H1 (cell line): ENCODE measurements at regions not wholly inside any gene's neighbourhood (a gene's known extent, or its start where the extent isn't known, plus 50 kb on each side); places are given as distances from the start of the nearest gene placed in this dataset.
A peak's percentile ranks its signal among the peaks of the same experiment; 100 is the strongest.

Source experiments
- CTCF ChIA-PET: fragments of 300-600 bp; sonication (Branson Sonifier 250); formaldehyde crosslinking; loops from one replicate; lab custom pipeline; 2021; ENCODE audit not compliant: partially characterized antibody; lab: Charles Lee
- POLR2A ChIA-PET: fragments of 300-600 bp; sonication (Branson Sonifier 250); formaldehyde crosslinking; loops from one replicate; lab custom pipeline; 2021; ENCODE audit warnings: inconsistent platforms; ENCODE audit not compliant: partially characterized antibody; lab: Charles Lee
- DNase-seq, 2 experiments: peaks; one replicate each; pipeline versions ENCODE4 v3.0.0 to v3.0.0-alpha.2; 2010 to 2022; ENCODE audit warnings: low spot score in 2 of 2, low read depth in 1 of 2, mixed read lengths in 1 of 2
- FAIRE-seq: peaks from 2 replicates; lab custom pipeline; 2011; peaks lifted over from hg19 to GRCh38; lab: Jason Lieb, UNC
- H2AFZ ChIP-seq: 2 replicates; pipeline ENCODE4 v1.8.1; 2012; ENCODE audit warnings: low read length, inconsistent platforms
- H2AK5ac ChIP-seq: 2 replicates; pipeline ENCODE4 v1.6.1; 2013; ENCODE audit warnings: low read depth, low read length
- H2BK120ac ChIP-seq: replicated peaks from 2 replicates; pipeline ENCODE3; 2013; ENCODE audit warnings: low read depth, low read length, inconsistent platforms
- H2BK12ac ChIP-seq: 2 replicates; pipeline ENCODE4 v1.6.1; 2013; ENCODE audit warnings: low read depth, low read length
- H2BK15ac ChIP-seq: 2 replicates; pipeline ENCODE4 v1.6.1; 2013; ENCODE audit warnings: low read length
- H2BK20ac ChIP-seq: 2 replicates; pipeline ENCODE4 v1.6.1; 2013; ENCODE audit warnings: low read length
- H2BK5ac ChIP-seq: 2 replicates; pipeline ENCODE4 v1.6.1; 2013; ENCODE audit warnings: low read depth, low read length
- H3K14ac ChIP-seq: 2 replicates; pipeline ENCODE4 v1.6.1; 2013; ENCODE audit warnings: inconsistent platforms; ENCODE audit not compliant: insufficient read length
- H3K18ac ChIP-seq: 2 replicates; pipeline ENCODE4 v1.6.1; 2013; ENCODE audit warnings: low read length; ENCODE audit errors: extremely low read depth
- H3K23ac ChIP-seq: 2 replicates; pipeline ENCODE4 v1.6.1; 2013; ENCODE audit warnings: inconsistent platforms; ENCODE audit not compliant: insufficient read length
- H3K23me2 ChIP-seq: 2 replicates; pipeline ENCODE4 v1.6.1; 2013; ENCODE audit warnings: low read depth, low read length
- H3K27ac ChIP-seq: 2 replicates; pipeline ENCODE4 v1.6.1; 2011; ENCODE audit warnings: low read depth, low read length, inconsistent platforms
- H3K27me3 ChIP-seq, 4 experiments: replicated peaks in 1 of 4; 1 replicate in 1 of 4; 2 replicates in 3 of 4; pipeline versions ENCODE4 v1.6.1 to v1.8.1; 2011 to 2013; ENCODE audit warnings: low read length in 3 of 4, mild to moderate bottlenecking in 3 of 4, inconsistent platforms in 2 of 4, mixed read lengths in 2 of 4, moderate library complexity in 1 of 4; ENCODE audit not compliant: control insufficient read depth in 3 of 4, insufficient read depth in 3 of 4; ENCODE audit errors: extremely low read depth in 1 of 4
- H3K36me3 ChIP-seq, 4 experiments: 2 replicates each; pipeline versions ENCODE4 v1.6.1 to v1.8.1; 2011 to 2013; ENCODE audit warnings: mild to moderate bottlenecking in 4 of 4, low read length in 3 of 4, moderate library complexity in 2 of 4, control low read depth in 1 of 4, inconsistent platforms in 1 of 4; ENCODE audit not compliant: insufficient read depth in 4 of 4, control insufficient read depth in 2 of 4
- H3K4ac ChIP-seq: replicated peaks from 2 replicates; pipeline ENCODE3; 2013; ENCODE audit warnings: low read length, low read depth, mixed read lengths, inconsistent platforms; ENCODE audit not compliant: insufficient read length
- H3K4me1 ChIP-seq, 4 experiments: replicated peaks in 1 of 4; 1 replicate in 1 of 4; 2 replicates in 3 of 4; pipeline versions ENCODE4 v1.6.1 to v1.8.1; 2011 to 2013; ENCODE audit warnings: low read length in 3 of 4, inconsistent platforms in 2 of 4, mixed read lengths in 1 of 4; ENCODE audit not compliant: insufficient read depth in 4 of 4, control insufficient read depth in 3 of 4
- H3K4me2 ChIP-seq, 2 experiments: 2 replicates each; pipeline versions ENCODE4 v1.6.1 to v1.8.1; 2011 to 2013; ENCODE audit warnings: low read depth in 2 of 2, low read length in 2 of 2, control low read depth in 1 of 2, inconsistent platforms in 1 of 2, mild to moderate bottlenecking in 1 of 2; ENCODE audit not compliant: insufficient read depth in 1 of 2
- H3K4me3 ChIP-seq, 4 experiments: fragments of 200-600, 300-600 bp in 1 of 4; sonication (generic), shearing (Covaris generic), sonication (Bioruptor Twin) in 1 of 4; 2 replicates each; pipeline versions ENCODE4 v1.5.1 to v1.8.1; 2011 to 2016; ENCODE audit warnings: low read length in 4 of 4, low read depth in 3 of 4, control low read depth in 2 of 4, inconsistent platforms in 2 of 4, mild to moderate bottlenecking in 2 of 4, mixed read lengths in 1 of 4, moderate library complexity in 1 of 4; ENCODE audit not compliant: insufficient read depth in 2 of 4; ENCODE audit errors: extremely low read depth in 1 of 4
- H3K56ac ChIP-seq: replicated peaks from 2 replicates; pipeline ENCODE3; 2013; ENCODE audit warnings: low read depth, mild to moderate bottlenecking, mixed read lengths, low read length, inconsistent platforms; ENCODE audit not compliant: insufficient read length
- H3K79me1 ChIP-seq: 2 replicates; pipeline ENCODE4 v1.6.1; 2013; ENCODE audit warnings: low read depth, low read length, control low read depth
- H3K79me2 ChIP-seq, 2 experiments: 2 replicates each; pipeline versions ENCODE4 v1.6.1 to v1.8.1; 2012 to 2013; ENCODE audit warnings: low read length in 2 of 2, mild to moderate bottlenecking in 2 of 2, inconsistent platforms in 1 of 2; ENCODE audit not compliant: insufficient read depth in 2 of 2, control insufficient read depth in 1 of 2
- H3K9ac ChIP-seq, 4 experiments: replicated peaks in 1 of 4; 1 replicate in 1 of 4; 2 replicates in 3 of 4; pipeline versions ENCODE4 v1.6.1 to v1.8.1; 2011 to 2013; ENCODE audit warnings: low read depth in 3 of 4, low read length in 3 of 4, control low read depth in 2 of 4, mild to moderate bottlenecking in 2 of 4, moderate library complexity in 2 of 4, inconsistent platforms in 1 of 4; ENCODE audit errors: extremely low read depth in 1 of 4
- H3K9me3 ChIP-seq, 2 experiments: 2 replicates each; pipeline versions ENCODE4 v1.6.1 to v1.8.1; 2012 to 2013; ENCODE audit warnings: mild to moderate bottlenecking in 2 of 2, moderate library complexity in 2 of 2, control low read depth in 1 of 2, inconsistent platforms in 1 of 2, low read depth in 1 of 2, low read length in 1 of 2, mixed read lengths in 1 of 2; ENCODE audit not compliant: insufficient read depth in 2 of 2
- H4K20me1 ChIP-seq, 2 experiments: replicated peaks in 1 of 2; 2 replicates each; pipeline versions ENCODE3 to v1.8.1; 2011 to 2013; ENCODE audit warnings: inconsistent platforms in 2 of 2, low read length in 2 of 2, mild to moderate bottlenecking in 1 of 2; ENCODE audit not compliant: insufficient read depth in 2 of 2, control insufficient read depth in 1 of 2
- H4K5ac ChIP-seq: 2 replicates; pipeline ENCODE4 v1.6.1; 2013; ENCODE audit warnings: low read length, low read depth, mixed read lengths, inconsistent platforms; ENCODE audit not compliant: insufficient read length
- H4K8ac ChIP-seq: 2 replicates; pipeline ENCODE4 v1.8.0; 2013; ENCODE audit warnings: mild to moderate bottlenecking, moderate library complexity, low read length, inconsistent platforms; ENCODE audit not compliant: insufficient read depth; ENCODE audit errors: extremely low read depth
- H4K91ac ChIP-seq: replicated peaks from 2 replicates; pipeline ENCODE3; 2013; ENCODE audit warnings: low read length, mixed read lengths, inconsistent platforms; ENCODE audit not compliant: insufficient read length
- FOSL1 ChIP-seq: IDR thresholded peaks from 2 replicates; pipeline ENCODE4 v1.6.1; 2011; ENCODE audit warnings: mild to moderate bottlenecking, low read depth, low read length, moderate library complexity; ENCODE audit not compliant: insufficient read depth
- MAFK ChIP-seq: IDR thresholded peaks from 2 replicates; pipeline ENCODE4 v1.6.1; 2012; ENCODE audit warnings: low read depth, mild to moderate bottlenecking, improper control_type of control experiment, low read length
- RNF2 ChIP-seq: fragments of 200-900, 300-1000 bp; sonication (generic); IDR thresholded peaks from 2 replicates; pipeline ENCODE4 v1.7.1; 2016; ENCODE audit warnings: borderline replicate concordance, low read depth, mild to moderate bottlenecking, antibody characterized with exemption, low read length; ENCODE audit not compliant: poor library complexity, severe bottlenecking; ENCODE audit errors: missing control alignments
- SUZ12 ChIP-seq: fragments of 200-600 bp; sonication (generic); IDR thresholded peaks from 2 replicates; pipeline ENCODE4 v1.6.1; 2012; ENCODE audit warnings: mild to moderate bottlenecking, inconsistent platforms, low read length, moderate library complexity, mixed read lengths
- TEAD4 ChIP-seq: IDR thresholded peaks from 2 replicates; pipeline ENCODE4 v1.6.1; 2012; ENCODE audit warnings: low read depth, low read length, inconsistent platforms, mixed read lengths
- WGBS, 2 experiments: shearing (Covaris generic) in 1 of 2; methylation state at CpG; one replicate each; pipeline versions ENCODE4 v1.1.6 to v1.1.7; 2013 to 2015; ENCODE audit warnings: low lambda C conversion rate in 2 of 2, mixed read lengths in 2 of 2, inconsistent platforms in 1 of 2, low coverage in 1 of 2, missing lambda C conversion rate in 1 of 2; ENCODE audit not compliant: insufficient replicate concordance in 2 of 2, insufficient coverage in 1 of 2, insufficient read length in 1 of 2; ENCODE audit errors: extremely low coverage in 1 of 2, missing lambda C conversion rate in 1 of 2; 5-methylcytosine and 5-hydroxymethylcytosine counted together
- TF ChIP-seq, protein P1 (sequence below): IDR thresholded peaks from 2 replicates; pipeline ENCODE4 v1.6.1; 2012; ENCODE audit warnings: low read length, inconsistent platforms

DNA sequence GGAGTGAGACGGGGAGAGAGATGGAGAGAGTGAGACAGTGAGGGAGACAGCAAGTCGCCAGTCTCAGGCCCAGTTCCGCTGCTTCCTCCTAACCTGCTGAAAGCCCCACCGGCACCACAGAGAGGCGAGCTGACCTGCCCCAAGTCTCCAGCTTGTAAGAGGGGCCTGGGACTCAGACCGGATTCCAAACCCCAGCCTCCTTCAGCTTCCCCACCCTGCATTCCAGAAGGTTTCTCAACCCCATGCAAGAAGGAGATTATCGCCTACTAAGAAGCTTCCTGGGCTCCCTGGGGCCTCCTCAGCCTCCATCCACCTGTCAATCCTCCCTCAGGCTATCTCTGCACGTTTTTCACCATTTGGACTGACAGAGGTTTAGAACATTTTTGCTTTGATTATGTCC lies 173.1 kb upstream of the RAB6C start:
- Histone ChIP-seq H2AFZ (peak overlapping the region; percentile 57; the same call in 1 of the 2 replicates), H2BK120ac (no peak overlapping the region), H3K4me2 (no peak overlapping the region), H3K27me3 (no peaks in the 10 kb centered on the region), H3K9ac (no peak overlapping the region), H2BK12ac (no peak overlapping the region), H3K9me3 (no peaks in the 10 kb centered on the region), H4K5ac (peak overlapping the region; percentile 2), H3K23me2 (no peaks in the 10 kb centered on the region), H3K36me3 (no peaks in the 10 kb centered on the region), H3K79me2 (no peaks in the 10 kb centered on the region), H3K4me1 (peaks cover 0 to 15% (median 8%) of the 10 kb centered on the region in 4 experiments; a peak in 4 of 7 replicates), H4K8ac (no peak overlapping the region), H3K18ac (no peak overlapping the region), H3K23ac (no peak overlapping the region), H3K4me3 (no peak overlapping the region), H2AK5ac (no peak overlapping the region), H4K91ac (no peak overlapping the region), H3K79me1 (no peaks in the 10 kb centered on the region), H2BK20ac (no peak overlapping the region), H3K14ac (no peak overlapping the region), H2BK5ac (0 out of 2 replicates have a peak overlapping the region, but pooled peaks have one; percentile 3), H2BK15ac (no peak overlapping the region), H4K20me1 (no peaks in the 10 kb centered on the region), H3K4ac (no peak overlapping the region), H3K56ac (no peak overlapping the region), H3K27ac (no peak overlapping the region)
- ChIA-PET POLR2A (no interaction called here), CTCF (interaction anchor here (0.6 to 2.0 kb wide), 6 partner anchors 21 to 1048 kb away, joined by 3 to 5 read pairs (median 3); no protein-coding TSS in a partner anchor)
- FAIRE-seq (no peak), DNase-seq (no peak)
- 90 to 100% methylated on average over 1 to 8 of the region's 8 CpGs for WGBS, 2 experiments
- no peak for TF ChIP-seq MAFK
- no peak for TF ChIP-seq TEAD4
- no peak for TF ChIP-seq FOSL1
- TF ChIP-seq, protein P1, sequence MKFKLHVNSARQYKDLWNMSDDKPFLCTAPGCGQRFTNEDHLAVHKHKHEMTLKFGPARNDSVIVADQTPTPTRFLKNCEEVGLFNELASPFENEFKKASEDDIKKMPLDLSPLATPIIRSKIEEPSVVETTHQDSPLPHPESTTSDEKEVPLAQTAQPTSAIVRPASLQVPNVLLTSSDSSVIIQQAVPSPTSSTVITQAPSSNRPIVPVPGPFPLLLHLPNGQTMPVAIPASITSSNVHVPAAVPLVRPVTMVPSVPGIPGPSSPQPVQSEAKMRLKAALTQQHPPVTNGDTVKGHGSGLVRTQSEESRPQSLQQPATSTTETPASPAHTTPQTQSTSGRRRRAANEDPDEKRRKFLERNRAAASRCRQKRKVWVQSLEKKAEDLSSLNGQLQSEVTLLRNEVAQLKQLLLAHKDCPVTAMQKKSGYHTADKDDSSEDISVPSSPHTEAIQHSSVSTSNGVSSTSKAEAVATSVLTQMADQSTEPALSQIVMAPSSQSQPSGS, result no peak
- no peak for TF ChIP-seq SUZ12
- no peak for TF ChIP-seq RNF2
